Hippocampal formation (tissue), 2 donors: ENCODE measurements at regions not wholly inside any gene's neighbourhood (a gene's known extent, or its start where the extent isn't known, plus 50 kb on each side); places are given as distances from the start of the nearest gene placed in this dataset.

ENCODE experiments used
- DNase-seq, 2 donors: peaks; one replicate each; lab custom pipeline; 2025; lab: John Stamatoyannopoulos, UW

DNA sequence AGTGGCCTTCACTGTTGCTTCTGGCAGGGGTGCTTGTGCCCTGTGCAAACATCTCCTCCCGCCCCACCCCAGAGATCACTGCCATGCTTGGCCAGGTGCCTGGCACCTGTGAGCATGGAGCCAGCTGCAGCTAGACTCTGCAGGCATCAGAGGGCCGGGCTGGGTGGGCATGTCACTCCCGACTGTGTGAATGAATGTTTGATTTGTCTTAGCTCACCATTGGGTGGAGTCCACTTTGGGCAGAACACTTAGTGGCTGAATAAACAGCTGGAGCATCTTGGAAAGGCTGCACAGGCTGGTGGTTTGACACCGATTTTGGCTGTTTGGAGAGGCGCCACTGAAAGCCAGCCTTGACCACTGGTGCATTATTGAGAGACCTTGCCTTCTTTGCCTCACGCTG is 267.3 kb downstream of the DLEU7 start:
- no peak for DNase-seq

DNA sequence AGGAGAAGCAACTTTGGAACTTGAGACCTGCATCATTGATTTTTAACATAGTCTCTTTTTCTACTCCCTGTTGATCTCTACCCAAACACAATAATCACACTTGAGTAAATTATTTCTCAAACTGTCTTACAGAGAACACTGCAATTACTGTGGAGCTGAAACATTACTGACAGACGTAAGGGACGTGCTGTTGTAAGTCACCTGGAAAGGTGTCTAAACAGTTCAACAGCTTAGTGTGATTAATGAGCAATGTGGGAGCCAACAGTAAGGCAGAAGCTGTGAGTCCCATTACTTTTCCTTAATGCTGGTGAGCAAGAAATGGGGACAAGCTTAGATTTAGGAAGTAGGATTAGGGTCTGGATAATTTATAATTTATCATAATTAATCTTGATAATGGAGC is 265.7 kb downstream of the DLEU7 start:
- DNase-seq: no peak

- DNase-seq: no peak
These were observed 262.7 kb downstream of the DLEU7 start for GRCh38 chr13:50580684-50581305.

DNA sequence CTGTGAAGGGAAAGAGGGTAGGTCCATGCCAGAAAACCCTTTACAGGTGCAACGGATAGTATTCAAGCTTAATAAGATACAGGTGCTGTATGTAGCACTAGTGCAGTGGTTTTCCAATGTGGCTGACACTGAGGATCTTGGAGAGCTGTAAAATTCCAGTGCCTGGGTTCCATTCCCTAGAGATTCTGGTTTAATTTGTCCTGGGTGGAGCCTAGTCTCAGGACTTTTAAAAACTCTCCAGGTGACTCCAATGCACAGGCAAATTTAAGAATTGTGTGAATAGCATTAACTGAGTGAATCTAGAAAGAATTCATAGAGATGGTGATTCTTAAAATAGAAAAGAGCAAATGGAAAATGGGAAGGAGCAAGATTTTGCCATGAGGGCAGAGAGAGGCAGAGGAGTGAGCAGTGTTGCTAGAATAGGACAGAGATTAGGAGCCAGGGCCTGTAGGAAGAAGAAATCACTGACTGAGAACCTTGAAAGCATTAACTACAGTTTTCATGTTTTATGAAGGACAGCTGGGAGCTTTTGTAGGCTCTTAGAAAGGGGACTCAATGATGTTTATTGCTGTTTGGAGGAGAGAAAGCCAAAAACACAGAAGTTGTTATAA is 261.8 kb downstream of the DLEU7 start:
- no peak for DNase-seq

DNA sequence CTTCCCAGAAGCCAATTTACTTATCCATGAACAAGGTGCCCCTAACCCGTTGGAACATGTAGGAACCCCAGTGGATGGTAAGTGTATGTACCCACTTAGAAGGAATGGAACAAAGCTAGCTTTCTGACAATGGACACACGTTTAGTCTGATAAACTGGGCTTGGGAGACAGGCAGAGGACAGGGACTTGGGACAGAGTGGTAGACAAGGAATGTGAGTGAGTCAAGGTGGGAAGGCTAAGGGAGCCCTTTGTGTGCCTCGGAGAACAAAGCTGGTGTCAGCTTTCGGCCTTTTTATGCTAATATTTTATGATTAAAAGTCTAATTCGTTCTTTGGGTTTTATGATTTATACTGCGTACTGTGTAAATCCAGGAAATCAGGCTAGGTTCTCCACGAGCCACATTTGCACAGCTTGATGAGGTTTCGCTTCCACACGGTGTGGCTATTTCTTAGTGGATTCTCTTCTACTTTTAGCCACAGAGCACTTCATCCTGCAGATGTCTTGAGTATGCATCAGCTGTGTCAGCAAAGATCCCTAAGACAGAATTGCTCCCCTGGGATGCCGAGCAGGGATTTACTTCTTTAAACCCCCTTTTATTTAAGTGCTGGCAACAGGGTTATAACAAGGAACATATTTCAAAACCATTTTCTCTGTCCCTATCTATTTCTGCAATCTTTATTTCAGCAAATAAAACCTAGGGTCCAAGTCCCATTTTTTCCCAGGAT is 258.5 kb downstream of the DLEU7 start:
- DNase-seq: no peak

DNA sequence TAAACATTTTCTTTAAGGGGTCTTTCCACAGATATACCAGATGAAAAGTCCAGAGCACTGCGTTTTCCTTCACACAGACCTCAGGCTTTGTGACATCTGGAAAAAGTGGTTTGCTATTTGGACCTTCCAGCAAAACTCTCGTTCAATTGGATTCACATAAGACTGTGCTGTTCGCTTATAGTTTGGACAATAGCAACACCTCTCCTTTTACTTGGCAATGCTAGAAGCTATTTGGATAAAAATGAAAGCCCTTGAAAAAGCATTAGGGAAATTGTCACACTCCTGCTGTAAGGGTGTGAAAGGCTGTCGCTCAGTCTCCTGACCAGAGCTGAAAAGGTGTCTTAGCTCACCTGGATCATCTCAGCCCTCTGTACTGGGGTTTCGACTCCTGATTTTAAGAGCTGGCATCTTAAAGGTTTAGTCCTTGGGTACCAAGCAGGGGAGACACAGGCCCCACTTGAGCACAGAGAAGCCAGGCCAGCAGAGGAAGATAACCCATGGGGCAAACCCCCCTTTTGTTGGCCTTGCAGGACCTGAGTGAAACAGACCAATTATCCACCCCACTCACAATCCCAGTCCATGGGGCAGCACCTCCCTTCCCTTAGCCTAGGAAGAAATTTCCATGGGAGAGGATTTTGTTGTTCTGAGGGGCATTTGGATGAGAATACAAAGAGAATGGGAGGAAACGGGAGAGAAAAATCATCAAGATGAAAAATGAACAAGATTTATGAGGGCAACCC is 257.6 kb downstream of the DLEU7 start:
- no peak for DNase-seq

DNA sequence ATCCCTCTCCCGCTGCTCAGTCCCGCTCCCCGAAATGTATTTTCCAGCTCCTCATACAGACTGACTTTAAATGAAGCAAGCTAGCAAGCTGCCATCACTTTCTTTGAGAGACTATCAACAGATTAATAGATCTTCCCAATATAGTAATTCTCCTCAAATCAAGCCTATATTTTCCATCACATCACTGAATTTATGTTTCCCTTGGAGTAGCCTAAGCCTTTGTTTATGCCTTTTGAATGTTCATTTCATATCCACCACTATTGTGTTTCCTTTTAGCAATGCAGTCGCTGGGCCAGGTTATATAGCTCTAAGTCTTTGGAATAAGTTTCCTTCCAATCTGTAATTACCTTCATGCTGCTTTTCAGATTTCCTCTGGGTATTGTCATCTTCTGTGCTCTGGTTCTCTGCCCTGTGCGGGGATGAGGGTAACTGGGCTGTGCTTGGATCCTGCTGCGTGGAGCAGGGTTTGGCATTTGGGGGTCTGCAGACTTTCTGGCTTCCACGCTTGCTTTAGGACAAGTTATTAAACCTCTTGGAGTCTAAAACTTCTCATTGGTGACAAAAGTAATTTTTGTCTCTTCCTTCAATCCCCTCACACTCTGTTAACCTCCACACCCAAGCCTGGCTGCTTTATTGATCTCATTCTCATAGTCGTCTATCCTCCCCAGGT is 256.9 kb downstream of the DLEU7 start:
- DNase-seq: no peak

- no peak for DNase-seq
These were observed 256.4 kb downstream of the DLEU7 start for GRCh38 chr13:50587115-50587514.

DNA sequence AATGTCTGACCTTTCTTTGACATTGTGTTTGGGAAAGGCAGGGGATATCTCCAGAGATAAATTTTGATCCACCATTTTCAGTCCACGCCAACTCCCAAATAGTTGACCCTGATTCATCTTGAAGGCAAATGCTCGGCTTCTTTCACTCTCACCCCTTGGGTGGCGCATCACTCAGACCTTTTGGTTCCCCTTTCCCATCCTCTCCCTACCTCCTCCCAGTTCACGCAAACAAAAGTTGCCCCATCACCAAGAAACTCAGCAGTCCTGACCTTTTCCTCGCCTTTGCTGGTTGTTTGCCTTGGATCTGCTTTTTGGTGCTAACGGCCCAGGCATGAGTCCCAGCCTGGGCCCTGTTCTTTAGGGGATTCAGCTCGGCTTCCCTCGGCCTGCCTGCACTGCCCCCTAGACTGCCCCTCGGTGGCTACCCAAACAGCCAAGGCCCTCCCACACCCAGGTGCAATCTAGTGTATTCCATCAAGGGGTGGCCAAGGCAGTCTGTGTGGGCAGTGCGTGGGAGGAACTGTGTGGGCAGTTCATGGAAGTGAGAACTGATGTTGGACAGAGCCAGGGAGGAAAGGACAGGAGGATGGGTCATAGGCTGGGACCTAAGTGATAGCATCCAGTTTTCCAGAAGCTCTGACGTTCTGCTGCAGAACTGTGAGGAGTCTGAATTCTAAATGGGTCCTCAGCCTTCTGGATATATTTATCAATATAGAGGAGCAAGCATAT is 255.7 kb downstream of the DLEU7 start:
- no peak for DNase-seq

DNA sequence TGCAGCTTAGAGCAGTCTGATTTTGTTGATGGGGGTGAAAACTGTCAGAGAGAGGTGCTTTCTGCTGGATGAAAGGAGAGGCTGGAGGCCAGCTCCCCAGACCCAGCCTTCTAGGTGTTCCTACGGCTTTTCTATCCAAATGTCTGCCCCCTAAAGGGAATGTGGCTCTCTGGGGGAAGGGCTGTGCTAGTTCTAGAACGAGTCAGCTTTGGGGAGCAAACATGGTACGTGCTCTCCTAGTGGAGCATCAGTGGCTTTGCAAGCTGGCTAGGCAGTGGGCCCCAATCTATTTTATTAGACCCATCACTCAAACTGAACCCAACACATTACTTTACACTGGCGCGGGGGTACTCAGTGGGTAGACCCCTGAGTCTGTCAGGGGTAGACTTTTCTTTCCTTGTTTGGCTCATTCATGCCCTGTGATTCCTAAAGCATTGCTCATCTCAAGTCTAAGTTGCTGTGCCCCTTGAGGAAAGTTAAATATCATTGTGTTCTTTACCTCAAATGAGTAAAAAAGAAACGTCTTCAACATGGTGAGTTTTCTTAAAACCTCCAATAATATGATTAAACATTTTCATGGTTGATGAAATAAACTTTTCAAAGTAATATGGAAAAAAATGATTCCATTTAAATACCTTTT is 254.9 kb downstream of the DLEU7 start:
- no peak for DNase-seq

- DNase-seq: no peak
These were observed 254.4 kb downstream of the DLEU7 start for GRCh38 chr13:50589139-50589538.

- DNase-seq: no peak
These were observed 253.8 kb downstream of the DLEU7 start for GRCh38 chr13:50589651-50590054.

GRCh38 chr13:50592412-50593155 is 250.9 kb downstream of the DLEU7 start:
- DNase-seq: no peak

GRCh38 chr13:50593207-50593606 is 250.3 kb downstream of the DLEU7 start:
- no peak for DNase-seq

- DNase-seq: no peak
These were observed 249.0 kb downstream of the DLEU7 start for GRCh38 chr13:50594276-50595051.

DNA sequence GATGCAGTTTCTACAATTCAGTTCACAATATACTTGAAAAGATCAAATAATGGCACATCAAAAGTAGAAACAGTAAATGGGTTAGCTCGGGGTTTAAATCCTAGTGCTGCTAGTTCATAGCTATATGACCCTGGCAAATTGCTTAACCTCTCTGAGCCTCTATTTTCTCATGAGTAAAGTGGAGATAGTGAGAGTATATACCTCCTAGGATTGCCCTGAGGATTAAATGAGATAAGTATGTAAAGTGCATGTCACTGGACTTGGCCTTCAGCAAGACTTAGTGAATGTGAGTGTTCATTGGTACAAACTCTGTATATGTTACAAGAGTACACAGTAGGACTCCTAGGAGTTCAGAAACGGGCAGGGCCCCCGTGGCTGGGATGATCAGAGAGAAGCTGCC is 248.3 kb downstream of the DLEU7 start:
- no peak for DNase-seq

- DNase-seq: no peak
These were observed 247.3 kb downstream of the DLEU7 start for GRCh38 chr13:50596156-50596555.

DNA sequence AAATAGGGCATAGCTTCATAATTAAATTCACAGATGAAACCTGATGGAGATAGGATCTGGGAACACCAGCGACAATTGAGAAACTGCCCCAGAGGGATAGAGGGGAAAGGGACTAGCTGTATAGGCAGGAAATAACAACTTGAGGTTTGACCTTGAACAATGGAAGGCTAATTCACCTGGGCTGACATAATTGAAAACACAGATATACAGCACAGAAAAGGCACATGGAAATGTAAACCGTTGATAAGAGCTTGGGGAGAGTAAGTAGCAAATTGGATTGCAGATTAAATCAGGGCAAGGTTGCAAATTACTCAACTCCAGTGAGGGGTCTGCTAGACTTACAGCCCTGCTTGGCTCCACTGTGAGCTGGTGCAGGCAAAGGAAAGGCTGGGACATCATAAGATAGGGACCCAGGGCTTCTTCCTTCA is 246.7 kb downstream of the DLEU7 start:
- no peak for DNase-seq

DNA sequence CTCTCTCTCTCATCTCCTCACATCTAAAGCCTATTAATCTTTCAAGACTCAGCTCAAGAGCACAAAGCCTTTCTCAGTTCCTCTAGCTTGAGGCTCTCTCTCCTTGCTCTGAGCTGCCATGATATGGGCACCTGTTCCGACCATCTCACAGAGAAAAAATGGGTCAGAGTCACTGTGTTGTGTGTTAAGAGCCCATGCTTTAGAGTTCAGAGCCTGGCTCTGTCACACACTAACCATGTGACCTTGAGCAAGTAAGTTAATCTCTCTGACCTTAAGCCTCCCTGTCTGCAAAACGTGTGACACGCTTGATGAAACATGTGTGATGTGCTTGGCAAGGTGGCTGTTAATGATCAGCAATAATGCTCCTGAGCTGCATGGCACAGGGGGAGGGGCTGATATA is 245.2 kb downstream of the DLEU7 start:
- DNase-seq: no peak
